H9 (cell line): ENCODE measurements at regions not wholly inside any gene's neighbourhood (a gene's known extent, or its start where the extent isn't known, plus 50 kb on each side); places are given as distances from the start of the nearest gene placed in this dataset.

Experiments used
- DNase-seq: peaks from one replicate; pipeline ENCODE4 v3.0.0-alpha.2; 2017
- H2AFZ ChIP-seq: one replicate; pipeline ENCODE4 v1.6.1; 2013; ENCODE audit warnings: mild to moderate bottlenecking, low read length, control low read depth, moderate library complexity
- H2AK5ac ChIP-seq: 2 replicates; pipeline ENCODE4 v1.6.1; 2013; ENCODE audit warnings: low read length, control low read depth, mixed read lengths; ENCODE audit not compliant: insufficient read length
- H2BK120ac ChIP-seq: one replicate; pipeline ENCODE4 v1.6.1; 2013; ENCODE audit warnings: low read depth, mild to moderate bottlenecking, low read length, control low read depth, inconsistent platforms; ENCODE audit not compliant: poor library complexity, severe bottlenecking
- H2BK12ac ChIP-seq: 2 replicates; pipeline ENCODE4 v1.6.1; 2013; ENCODE audit warnings: low read length, control low read depth, mixed read lengths, low read depth; ENCODE audit not compliant: insufficient read length
- H2BK15ac ChIP-seq: 2 replicates; pipeline ENCODE4 v1.6.1; 2013; ENCODE audit warnings: low read depth, low read length, control low read depth
- H2BK20ac ChIP-seq: one replicate; pipeline ENCODE4 v1.6.1; 2013; ENCODE audit warnings: low read depth, mild to moderate bottlenecking, low read length, control low read depth, inconsistent platforms; ENCODE audit not compliant: poor library complexity, severe bottlenecking
- H2BK5ac ChIP-seq: 2 replicates; pipeline ENCODE4 v1.6.1; 2013; ENCODE audit warnings: low read length, control low read depth, mixed read lengths; ENCODE audit not compliant: insufficient read length
- H3K14ac ChIP-seq: 2 replicates; pipeline ENCODE4 v1.6.1; 2013; ENCODE audit warnings: low read length, control low read depth; ENCODE audit not compliant: insufficient read depth
- H3K18ac ChIP-seq: 2 replicates; pipeline ENCODE4 v1.6.1; 2013; ENCODE audit warnings: low read depth, mild to moderate bottlenecking, mixed read lengths, low read length, control low read depth; ENCODE audit not compliant: insufficient read length
- H3K23ac ChIP-seq: 2 replicates; pipeline ENCODE4 v1.6.1; 2013; ENCODE audit warnings: low read length, control low read depth, mixed read lengths, low read depth; ENCODE audit not compliant: insufficient read length
- H3K23me2 ChIP-seq: 2 replicates; pipeline ENCODE4 v1.6.1; 2013; ENCODE audit warnings: low read depth, mild to moderate bottlenecking, mixed read lengths, low read length, control low read depth; ENCODE audit not compliant: insufficient read length, poor library complexity, severe bottlenecking
- H3K27ac ChIP-seq: 2 replicates; pipeline ENCODE4 v1.5.1; 2013; ENCODE audit warnings: low read length, control low read depth, mixed read lengths, low read depth; ENCODE audit not compliant: insufficient read length
- H3K27me3 ChIP-seq: 2 replicates; pipeline ENCODE4 v1.6.1; 2013; ENCODE audit warnings: low read length, control low read depth, inconsistent platforms; ENCODE audit not compliant: insufficient read depth
- H3K4ac ChIP-seq: 2 replicates; pipeline ENCODE4 v1.6.1; 2013; ENCODE audit warnings: low read depth, mild to moderate bottlenecking, control low read depth, inconsistent platforms, low read length, moderate library complexity
- H3K4me1 ChIP-seq: 2 replicates; pipeline ENCODE4 v1.6.1; 2013; ENCODE audit warnings: low read length, control low read depth, inconsistent platforms; ENCODE audit not compliant: insufficient read depth
- H3K4me2 ChIP-seq: 2 replicates; pipeline ENCODE4 v1.6.1; 2013; ENCODE audit warnings: low read length, control low read depth, mixed read lengths; ENCODE audit not compliant: insufficient read length, insufficient read depth
- H3K56ac ChIP-seq: 2 replicates; pipeline ENCODE4 v1.6.1; 2013; ENCODE audit warnings: low read depth, mild to moderate bottlenecking, mixed read lengths, low read length, control low read depth; ENCODE audit not compliant: insufficient read length
- H3K79me1 ChIP-seq: 2 replicates; pipeline ENCODE4 v1.6.1; 2013; ENCODE audit warnings: low read depth, mild to moderate bottlenecking, moderate library complexity, low read length, control low read depth, inconsistent platforms; ENCODE audit not compliant: insufficient read depth, poor library complexity, severe bottlenecking
- H3K79me2 ChIP-seq: 2 replicates; pipeline ENCODE4 v1.6.1; 2013; ENCODE audit warnings: low read length, control low read depth, inconsistent platforms; ENCODE audit not compliant: insufficient read depth
- H3K9ac ChIP-seq: 2 replicates; pipeline ENCODE4 v1.6.1; 2013; ENCODE audit warnings: low read length, control low read depth, mixed read lengths; ENCODE audit not compliant: insufficient read length; ENCODE audit errors: extremely low read depth
- H3K9me3 ChIP-seq: one replicate; pipeline ENCODE4 v1.6.1; 2013; ENCODE audit warnings: low read depth, low read length, inconsistent platforms; ENCODE audit not compliant: control insufficient read depth
- H3T11ph ChIP-seq: one replicate; pipeline ENCODE4 v1.6.1; 2013; ENCODE audit warnings: mild to moderate bottlenecking, low read length, control low read depth, inconsistent platforms
- H4K20me1 ChIP-seq: one replicate; pipeline ENCODE4 v1.6.1; 2013; ENCODE audit not compliant: control insufficient read depth, insufficient read length, insufficient read depth
- H4K5ac ChIP-seq: 2 replicates; pipeline ENCODE4 v1.6.1; 2013; ENCODE audit warnings: low read depth, mild to moderate bottlenecking, mixed read lengths, low read length, control low read depth; ENCODE audit not compliant: insufficient read length
- H4K8ac ChIP-seq: replicated peaks from 2 replicates; pipeline ENCODE4 v1.6.1; 2013; ENCODE audit warnings: low read length, control low read depth, mixed read lengths, low read depth; ENCODE audit not compliant: insufficient read length
- H4K91ac ChIP-seq: 2 replicates; pipeline ENCODE4 v1.6.1; 2013; ENCODE audit warnings: low read depth, mild to moderate bottlenecking, moderate library complexity, mixed read lengths, low read length, control low read depth; ENCODE audit not compliant: insufficient read length
- H3K27ac Mint-ChIP-seq, 3 experiments: 2 replicates in 2 of 3; 3 replicates in 1 of 3; pipeline ENCODE4 v1.8.0; 2020 to 2021; ENCODE audit warnings: mixed read lengths in 3 of 3, mild to moderate bottlenecking in 1 of 3, moderate library complexity in 1 of 3
- H3K27me3 Mint-ChIP-seq: 2 replicates; pipeline ENCODE4 v1.8.0; 2021; ENCODE audit warnings: low read depth, mild to moderate bottlenecking, moderate library complexity, mixed read lengths
- H3K36me3 Mint-ChIP-seq, 3 experiments: 2 replicates in 2 of 3; 3 replicates in 1 of 3; pipeline ENCODE4 v1.8.0; 2020 to 2021; ENCODE audit warnings: low read depth in 3 of 3, mixed read lengths in 3 of 3; ENCODE audit not compliant: insufficient read depth in 1 of 3
- H3K4me1 Mint-ChIP-seq, 2 experiments: 2 replicates each; pipeline ENCODE4 v1.8.0; 2020; ENCODE audit warnings: mixed read lengths in 2 of 2
- H3K4me3 Mint-ChIP-seq, 2 experiments: 2 replicates in 1 of 2; 3 replicates in 1 of 2; pipeline ENCODE4 v1.8.0; 2020 to 2021; ENCODE audit warnings: mild to moderate bottlenecking in 2 of 2, mixed read lengths in 2 of 2, moderate library complexity in 1 of 2
- H3K9me3 Mint-ChIP-seq, 2 experiments: 2 replicates in 1 of 2; 3 replicates in 1 of 2; pipeline ENCODE4 v1.8.0; 2020; ENCODE audit warnings: mild to moderate bottlenecking in 2 of 2, mixed read lengths in 2 of 2, moderate library complexity in 1 of 2
- whole genome bisulfite sequencing: extraction: QIAGEN DNeasy Blood & Tissue Kit; methylation state at CpG from one replicate; pipeline ENCODE4 v1.1.7; 2013; ENCODE audit warnings: missing lambda C conversion rate, low lambda C conversion rate, mixed read lengths; ENCODE audit not compliant: insufficient read length; ENCODE audit errors: extremely low coverage; 5-methylcytosine and 5-hydroxymethylcytosine counted together
- TF ChIP-seq, protein P1 (sequence below): fragments of 200-600 bp; sonication (generic); conservative IDR thresholded peaks from 3 replicates; pipeline ENCODE4 v1.8.0; 2021; ENCODE audit warnings: antibody characterized with exemption, mild to moderate bottlenecking

DNA sequence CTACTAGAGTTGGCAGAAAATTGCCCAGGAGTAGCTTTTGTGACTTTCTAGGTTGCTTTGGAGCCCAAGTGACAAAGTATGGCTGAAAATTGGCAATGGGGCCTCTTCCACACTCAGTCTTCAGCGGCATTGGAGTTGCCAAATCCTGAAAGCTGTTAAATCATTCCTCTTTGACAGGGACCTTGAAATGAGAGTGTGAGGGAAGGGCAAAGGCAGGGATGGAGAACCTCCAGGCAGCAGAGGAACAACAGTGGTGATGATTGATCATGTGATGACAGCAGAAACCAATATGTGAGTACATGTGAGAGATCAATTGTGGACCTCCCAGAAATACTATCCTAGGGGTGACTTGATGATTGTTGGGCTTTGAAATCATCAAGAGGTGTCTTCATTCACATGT lies 393.9 kb downstream of the KIF16B start:
- H3K14ac ChIP-seq: no peak overlapping the region
- H2AK5ac ChIP-seq: no peak overlapping the region
- H4K20me1 ChIP-seq: no peaks in the 10 kb centered on the region
- no peaks in the 10 kb centered on the region for H3K23me2 ChIP-seq
- TF ChIP-seq, protein P1, sequence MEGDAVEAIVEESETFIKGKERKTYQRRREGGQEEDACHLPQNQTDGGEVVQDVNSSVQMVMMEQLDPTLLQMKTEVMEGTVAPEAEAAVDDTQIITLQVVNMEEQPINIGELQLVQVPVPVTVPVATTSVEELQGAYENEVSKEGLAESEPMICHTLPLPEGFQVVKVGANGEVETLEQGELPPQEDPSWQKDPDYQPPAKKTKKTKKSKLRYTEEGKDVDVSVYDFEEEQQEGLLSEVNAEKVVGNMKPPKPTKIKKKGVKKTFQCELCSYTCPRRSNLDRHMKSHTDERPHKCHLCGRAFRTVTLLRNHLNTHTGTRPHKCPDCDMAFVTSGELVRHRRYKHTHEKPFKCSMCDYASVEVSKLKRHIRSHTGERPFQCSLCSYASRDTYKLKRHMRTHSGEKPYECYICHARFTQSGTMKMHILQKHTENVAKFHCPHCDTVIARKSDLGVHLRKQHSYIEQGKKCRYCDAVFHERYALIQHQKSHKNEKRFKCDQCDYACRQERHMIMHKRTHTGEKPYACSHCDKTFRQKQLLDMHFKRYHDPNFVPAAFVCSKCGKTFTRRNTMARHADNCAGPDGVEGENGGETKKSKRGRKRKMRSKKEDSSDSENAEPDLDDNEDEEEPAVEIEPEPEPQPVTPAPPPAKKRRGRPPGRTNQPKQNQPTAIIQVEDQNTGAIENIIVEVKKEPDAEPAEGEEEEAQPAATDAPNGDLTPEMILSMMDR: no peak
- no peak overlapping the region for H2AFZ ChIP-seq
- no peak overlapping the region for H3K27ac ChIP-seq
- no peak overlapping the region for H2BK5ac ChIP-seq
- no peak overlapping the region for H4K91ac ChIP-seq
- H3K9me3 Mint-ChIP-seq: no peaks in the 10 kb centered on the region; a peak in 1 of 5 replicates
- no peak overlapping the region for H3K4me3 Mint-ChIP-seq
- H2BK120ac ChIP-seq: no peak overlapping the region
- H3K4me1 Mint-ChIP-seq: no peaks in the 10 kb centered on the region
- no peaks in the 10 kb centered on the region for H3K27me3 Mint-ChIP-seq
- H3K9ac ChIP-seq: no peak overlapping the region
- H3K23ac ChIP-seq: no peak overlapping the region
- H3K36me3 Mint-ChIP-seq: peaks cover 0 to 1% (median 0%) of the 10 kb centered on the region in 3 experiments; a peak in 2 of 7 replicates
- no peaks in the 10 kb centered on the region for H3K9me3 ChIP-seq
- H3K18ac ChIP-seq: no peak overlapping the region
- DNase-seq: no peak
- H2BK20ac ChIP-seq: no peak overlapping the region
- H3K4me1 ChIP-seq: no peaks in the 10 kb centered on the region
- no peaks in the 10 kb centered on the region for H3K79me1 ChIP-seq
- no peaks in the 10 kb centered on the region for H3K27me3 ChIP-seq
- H4K5ac ChIP-seq: no peak overlapping the region
- no peak overlapping the region for H2BK15ac ChIP-seq
- no peak overlapping the region for H3K4me2 ChIP-seq
- H3K4ac ChIP-seq: no peak overlapping the region
- H3K27ac Mint-ChIP-seq: no peak overlapping the region
- H3K56ac ChIP-seq: no peak overlapping the region
- WGBS: no CpG with 5 or more reads among the region's 1 CpG
- H4K8ac ChIP-seq: no peak overlapping the region
- no peaks in the 10 kb centered on the region for H3K79me2 ChIP-seq
- no peak overlapping the region for H2BK12ac ChIP-seq
- H3T11ph ChIP-seq: no peak overlapping the region
